K562 (cell line): ENCODE measurements at regions not wholly inside any gene's neighbourhood (a gene's known extent, or its start where the extent isn't known, plus 50 kb on each side); places are given as distances from the start of the nearest gene placed in this dataset.

Source experiments
- TF ChIP-seq, protein P1 (sequence below), 2 experiments: fragments of 450-650 bp in 1 of 2; sonication (generic) in 1 of 2; formaldehyde crosslinking in 1 of 2; IDR thresholded peaks; 2 replicates each; pipeline versions ENCODE4 v1.7.1 to v1.9.0; 2016 to 2022; ENCODE audit warnings: inconsistent platforms in 1 of 2, mild to moderate bottlenecking in 1 of 2, missing genetic modification reagents in 1 of 2

DNA sequence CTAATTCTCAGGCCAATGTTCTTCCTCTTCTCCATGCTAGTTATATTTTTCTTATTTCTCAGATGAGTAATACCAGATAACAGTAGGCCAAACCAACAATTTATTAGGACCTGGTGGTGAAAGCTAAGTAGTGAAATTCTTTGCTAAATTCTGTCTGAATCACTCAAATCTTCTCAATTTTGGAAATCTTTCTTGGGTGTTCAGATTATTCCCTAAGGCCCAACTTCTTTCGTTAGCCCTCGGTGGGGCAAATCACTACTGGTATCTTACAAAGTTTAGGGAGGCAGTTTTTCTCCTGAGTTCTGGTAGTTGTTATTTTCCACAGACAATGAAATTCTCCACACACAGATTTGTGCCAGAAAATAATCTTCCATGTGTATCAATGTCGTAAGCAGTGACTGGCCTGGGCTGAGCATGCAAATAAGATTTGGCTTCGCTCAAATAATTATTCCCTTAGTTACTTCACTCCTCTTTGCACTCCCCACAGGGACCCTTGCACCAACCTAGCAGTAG is 443.5 kb upstream of the SLC14A2 start (continued):
- TF ChIP-seq, protein P1, sequence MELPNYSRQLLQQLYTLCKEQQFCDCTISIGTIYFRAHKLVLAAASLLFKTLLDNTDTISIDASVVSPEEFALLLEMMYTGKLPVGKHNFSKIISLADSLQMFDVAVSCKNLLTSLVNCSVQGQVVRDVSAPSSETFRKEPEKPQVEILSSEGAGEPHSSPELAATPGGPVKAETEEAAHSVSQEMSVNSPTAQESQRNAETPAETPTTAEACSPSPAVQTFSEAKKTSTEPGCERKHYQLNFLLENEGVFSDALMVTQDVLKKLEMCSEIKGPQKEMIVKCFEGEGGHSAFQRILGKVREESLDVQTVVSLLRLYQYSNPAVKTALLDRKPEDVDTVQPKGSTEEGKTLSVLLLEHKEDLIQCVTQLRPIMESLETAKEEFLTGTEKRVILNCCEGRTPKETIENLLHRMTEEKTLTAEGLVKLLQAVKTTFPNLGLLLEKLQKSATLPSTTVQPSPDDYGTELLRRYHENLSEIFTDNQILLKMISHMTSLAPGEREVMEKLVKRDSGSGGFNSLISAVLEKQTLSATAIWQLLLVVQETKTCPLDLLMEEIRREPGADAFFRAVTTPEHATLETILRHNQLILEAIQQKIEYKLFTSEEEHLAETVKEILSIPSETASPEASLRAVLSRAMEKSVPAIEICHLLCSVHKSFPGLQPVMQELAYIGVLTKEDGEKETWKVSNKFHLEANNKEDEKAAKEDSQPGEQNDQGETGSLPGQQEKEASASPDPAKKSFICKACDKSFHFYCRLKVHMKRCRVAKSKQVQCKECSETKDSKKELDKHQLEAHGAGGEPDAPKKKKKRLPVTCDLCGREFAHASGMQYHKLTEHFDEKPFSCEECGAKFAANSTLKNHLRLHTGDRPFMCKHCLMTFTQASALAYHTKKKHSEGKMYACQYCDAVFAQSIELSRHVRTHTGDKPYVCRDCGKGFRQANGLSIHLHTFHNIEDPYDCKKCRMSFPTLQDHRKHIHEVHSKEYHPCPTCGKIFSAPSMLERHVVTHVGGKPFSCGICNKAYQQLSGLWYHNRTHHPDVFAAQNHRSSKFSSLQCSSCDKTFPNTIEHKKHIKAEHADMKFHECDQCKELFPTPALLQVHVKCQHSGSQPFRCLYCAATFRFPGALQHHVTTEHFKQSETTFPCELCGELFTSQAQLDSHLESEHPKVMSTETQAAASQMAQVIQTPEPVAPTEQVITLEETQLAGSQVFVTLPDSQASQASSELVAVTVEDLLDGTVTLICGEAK (IDR thresholded peaks at IDR 0.05) = no peak
- TF ChIP-seq, protein P1 (CRISPR knock-in tag; IDR thresholded peaks at IDR 0.05) = no peak
- TF ChIP-seq, all 486 proteins: peak for 0
